Activated CD4-positive, alpha-beta T cell treated with anti-CD3 and anti-CD28 coated beads for 1 hour (primary cell): ENCODE measurements at regions not wholly inside any gene's neighbourhood (a gene's known extent, or its start where the extent isn't known, plus 50 kb on each side); places are given as distances from the start of the nearest gene placed in this dataset.
"Not testable (repeated sequence)": the region's sequence is repeated elsewhere in the genome, so short reads cannot be mapped to it uniquely, and the experiment has no call there.

Experiments
- DNase-seq: peaks from one replicate; pipeline ENCODE4 v3.0.0-alpha.2; 2020

GRCh38 chr11:45000918-45001317 lies 50.2 kb upstream of the TP53I11 start:
- no peak for DNase-seq

- no peak for DNase-seq
Measured at GRCh38 chr11:45001466-45002165, 50.9 kb upstream of the TP53I11 start.

- no peak for DNase-seq
Measured at GRCh38 chr11:45005106-45005505, 54.4 kb upstream of the TP53I11 start.

- DNase-seq = no peak
Measured at GRCh38 chr11:45007011-45007410, 56.3 kb upstream of the TP53I11 start.

GRCh38 chr11:45015983-45016382 lies 65.3 kb upstream of the TP53I11 start:
- DNase-seq = not testable (repeated sequence)

DNA sequence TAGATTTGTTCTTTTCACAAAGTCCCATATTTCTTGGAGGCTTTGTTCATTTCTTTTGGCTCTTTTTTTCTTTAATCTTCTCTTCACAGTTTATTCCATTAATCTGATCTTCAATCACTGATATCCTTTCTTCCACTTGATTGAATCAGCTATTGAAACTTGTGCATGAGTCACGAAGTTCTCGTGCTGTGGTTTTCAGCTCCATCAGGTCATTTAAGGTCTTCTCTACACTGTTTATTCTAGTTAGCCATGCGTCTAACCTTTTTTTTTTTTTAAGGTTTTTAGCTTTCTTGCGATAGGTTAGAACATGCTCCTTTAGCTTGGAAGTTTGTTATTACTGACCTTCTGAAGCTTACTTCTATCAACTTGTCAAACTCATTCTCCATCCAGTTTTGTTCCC lies 65.8 kb upstream of the TP53I11 start:
- not testable (repeated sequence) for DNase-seq

GRCh38 chr11:45017329-45017728 lies 66.6 kb upstream of the TP53I11 start:
- no peak for DNase-seq

- no peak for DNase-seq
Measured at GRCh38 chr11:45021001-45021400, 70.3 kb upstream of the TP53I11 start.

DNA sequence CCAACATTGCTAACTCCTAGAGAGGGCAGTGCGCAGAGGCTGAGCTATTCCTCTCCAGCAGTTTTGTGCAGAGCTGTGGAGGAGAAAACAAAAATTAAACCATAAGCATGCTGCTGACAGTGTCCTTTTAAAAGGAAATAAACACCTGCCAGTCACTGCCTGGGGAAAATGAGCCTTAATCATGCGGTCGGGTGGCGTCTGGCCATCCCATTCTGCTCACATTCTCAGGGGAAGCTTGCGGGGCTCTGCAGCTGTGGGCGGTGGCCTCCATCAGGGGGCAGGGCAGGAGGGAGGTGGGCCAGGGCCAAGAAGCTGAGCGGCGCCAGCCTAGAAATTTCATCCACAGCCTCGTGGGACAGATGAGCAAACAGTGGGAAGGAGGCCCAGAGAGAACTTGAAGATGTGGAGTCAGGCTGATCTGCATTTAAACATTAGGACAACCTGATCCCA lies 71.0 kb upstream of the TP53I11 start:
- no peak for DNase-seq

DNA sequence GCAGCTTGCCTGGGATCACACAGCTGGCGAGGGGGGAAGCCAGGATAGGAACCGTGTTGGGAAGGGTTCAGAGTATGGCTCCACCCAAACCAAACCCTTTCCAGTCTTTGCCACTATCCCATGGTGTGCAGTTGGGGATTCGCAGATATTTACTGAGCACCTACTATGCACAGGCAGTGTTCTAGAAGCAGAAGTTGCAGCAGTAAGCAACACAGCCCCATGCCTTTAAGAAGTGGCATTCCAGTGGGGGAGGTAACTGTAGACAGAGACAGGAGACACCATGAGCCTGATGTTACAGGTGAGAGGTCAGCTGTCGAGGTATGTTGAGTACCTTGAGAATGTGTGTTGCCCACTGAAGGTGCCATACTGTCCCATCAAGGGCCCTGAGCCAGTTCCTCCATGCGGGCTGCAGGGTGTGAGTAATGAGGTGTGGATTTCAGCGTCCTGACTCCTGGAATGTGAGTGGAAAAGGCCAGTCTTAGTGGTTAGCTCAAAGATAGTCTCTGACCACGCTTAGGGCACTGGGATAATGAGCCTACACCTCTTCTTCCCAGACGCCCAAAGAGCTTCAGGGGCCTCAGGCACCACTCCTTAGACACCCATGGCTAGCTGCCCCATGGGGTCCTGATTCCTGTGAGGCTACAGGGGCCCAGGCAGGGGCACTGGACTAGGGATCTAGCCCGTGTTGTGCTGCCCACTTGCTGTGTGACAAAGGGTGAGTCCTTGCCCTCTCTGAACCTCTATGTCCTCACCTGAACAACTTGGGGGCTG lies 71.8 kb upstream of the TP53I11 start:
- no peak for DNase-seq

- DNase-seq = no peak
Measured at GRCh38 chr11:45023065-45023365, 72.3 kb upstream of the TP53I11 start.

- no peak for DNase-seq
Measured at GRCh38 chr11:45024316-45024715, 73.6 kb upstream of the TP53I11 start.

- DNase-seq = no peak
Measured at GRCh38 chr11:45024846-45025588, 74.3 kb upstream of the TP53I11 start.

- no peak for DNase-seq
Measured at GRCh38 chr11:45025716-45026492, 75.2 kb upstream of the TP53I11 start.

DNA sequence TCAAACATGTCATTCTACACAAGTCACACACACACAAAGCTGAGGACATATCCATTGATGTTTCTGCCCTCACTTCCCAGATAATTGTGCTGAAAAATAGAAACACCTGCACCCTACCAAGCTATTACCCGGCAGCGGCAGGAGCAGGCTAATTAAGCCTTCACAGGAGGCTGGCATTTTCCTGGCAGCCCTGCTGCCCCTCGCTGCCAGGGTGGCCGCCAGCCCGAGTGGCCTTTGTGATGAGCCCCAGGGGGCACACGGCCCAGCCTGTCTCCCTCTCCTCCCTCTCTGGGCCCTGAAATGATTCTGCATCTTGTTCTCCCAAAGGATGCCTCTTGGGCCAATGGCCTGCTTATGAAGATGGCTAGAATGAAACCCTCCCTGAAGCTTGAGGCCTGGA lies 76.2 kb upstream of the TP53I11 start:
- DNase-seq = no peak

DNA sequence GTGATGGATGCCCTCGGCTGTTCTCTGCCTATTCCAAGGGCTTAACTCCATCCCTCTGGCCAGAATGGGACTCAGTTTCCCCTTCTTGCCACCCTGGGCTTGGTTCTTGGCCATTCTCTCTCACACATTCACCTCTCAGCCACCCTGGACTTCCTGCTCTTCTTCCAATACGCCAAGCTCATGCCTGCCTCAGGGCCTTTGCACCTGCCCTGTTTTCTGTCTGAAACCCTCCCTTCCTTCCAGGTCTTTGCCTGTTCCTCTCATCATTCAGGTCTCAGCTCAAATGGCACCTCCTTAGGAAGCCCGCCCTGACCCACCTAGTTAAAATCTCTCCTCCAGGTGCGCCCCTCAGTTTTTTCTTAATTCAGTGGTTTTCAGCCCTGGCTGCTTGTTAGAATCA lies 76.6 kb upstream of the TP53I11 start:
- DNase-seq = no peak

GRCh38 chr11:45028911-45029682 lies 78.4 kb upstream of the TP53I11 start:
- no peak for DNase-seq

DNA sequence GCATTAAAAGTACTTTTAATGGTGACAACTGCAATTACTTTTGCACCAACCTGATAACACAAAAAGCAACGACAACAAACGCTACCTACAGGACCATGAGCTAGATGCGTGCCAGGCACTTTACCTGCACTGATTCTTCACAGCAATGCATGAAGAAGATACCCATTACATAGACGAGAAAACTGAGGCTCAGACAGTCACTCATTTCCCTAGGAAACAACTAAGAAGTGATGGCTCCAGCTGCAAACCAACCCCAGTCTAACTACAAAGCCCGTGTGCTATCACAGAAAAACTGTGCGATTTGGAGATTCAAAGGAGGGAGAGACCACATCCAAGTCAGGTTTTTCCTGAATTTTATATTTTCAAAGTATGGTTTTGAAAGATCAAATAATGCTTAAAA lies 80.1 kb upstream of the TP53I11 start:
- DNase-seq = no peak

GRCh38 chr11:45031912-45032519 lies 81.3 kb upstream of the TP53I11 start:
- no peak for DNase-seq

DNA sequence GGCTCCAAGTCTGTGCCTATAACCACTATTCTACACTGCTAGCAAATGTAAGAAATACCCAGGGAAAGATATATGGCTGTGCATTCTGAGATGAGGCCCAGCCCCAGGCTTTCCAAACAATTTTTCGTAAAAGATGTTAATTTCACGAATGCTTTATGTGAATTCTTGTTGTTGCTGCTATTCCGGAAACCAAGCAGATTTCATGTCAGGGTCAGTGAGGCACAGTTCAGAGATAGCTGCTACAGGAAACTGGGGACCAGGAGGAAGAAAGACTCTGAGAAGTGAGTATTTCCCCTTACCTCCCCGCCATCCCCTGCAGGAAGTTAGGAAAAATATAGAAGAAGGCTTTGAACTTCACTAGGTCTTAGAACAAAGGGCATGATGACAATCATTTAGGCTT lies 84.7 kb upstream of the TP53I11 start:
- DNase-seq = no peak

GRCh38 chr11:45036010-45036409 lies 85.3 kb upstream of the TP53I11 start:
- no peak for DNase-seq

GRCh38 chr11:45036733-45037132 lies 86.0 kb upstream of the TP53I11 start:
- DNase-seq = no peak
